Mesenchymal stem cell (in vitro differentiated cells and primary cell): ENCODE measurements at regions not wholly inside any gene's neighbourhood (a gene's known extent, or its start where the extent isn't known, plus 50 kb on each side); places are given as distances from the start of the nearest gene placed in this dataset.

Experiments used
- DNase-seq: peaks from one replicate; pipeline ENCODE4 v3.0.0-alpha.2; 2013
- H2AFZ ChIP-seq: one replicate; pipeline ENCODE4 v1.6.1; 2013; ENCODE audit warnings: low read depth, mild to moderate bottlenecking, control low read depth, inconsistent platforms, low read length, moderate library complexity
- H2AK5ac ChIP-seq: 2 replicates; pipeline ENCODE4 v1.6.1; 2013; ENCODE audit warnings: low read length, moderate library complexity, mild to moderate bottlenecking, inconsistent platforms; ENCODE audit not compliant: severe bottlenecking
- H2BK120ac ChIP-seq: one replicate; pipeline ENCODE4 v1.6.1; 2013; ENCODE audit warnings: low read depth, mild to moderate bottlenecking, inconsistent platforms, low read length, moderate library complexity
- H2BK12ac ChIP-seq, 2 experiments: one replicate each; pipeline ENCODE4 v1.6.1; 2013; ENCODE audit warnings: inconsistent platforms in 2 of 2, low read length in 2 of 2, mild to moderate bottlenecking in 2 of 2, moderate library complexity in 2 of 2, control low read depth in 1 of 2
- H2BK15ac ChIP-seq: one replicate; pipeline ENCODE4 v1.6.1; 2013; ENCODE audit warnings: mild to moderate bottlenecking, low read depth, inconsistent platforms; ENCODE audit not compliant: poor library complexity, severe bottlenecking
- H2BK5ac ChIP-seq: 2 replicates; pipeline ENCODE4 v1.6.1; 2013; ENCODE audit warnings: low read depth, mild to moderate bottlenecking, low read length, control low read depth, inconsistent platforms; ENCODE audit not compliant: poor library complexity, severe bottlenecking
- H3K14ac ChIP-seq, 2 experiments: one replicate each; pipeline ENCODE4 v1.6.1; 2013; ENCODE audit warnings: inconsistent platforms in 2 of 2, low read length in 2 of 2, control low read depth in 1 of 2, mild to moderate bottlenecking in 1 of 2, moderate library complexity in 1 of 2
- H3K18ac ChIP-seq, 2 experiments: one replicate each; pipeline ENCODE4 v1.6.1; 2013; ENCODE audit warnings: inconsistent platforms in 2 of 2, low read length in 2 of 2, control low read depth in 1 of 2, low read depth in 1 of 2, mild to moderate bottlenecking in 1 of 2
- H3K23ac ChIP-seq, 2 experiments: one replicate each; pipeline ENCODE4 v1.6.1; 2013; ENCODE audit warnings: inconsistent platforms in 2 of 2, low read length in 2 of 2, mild to moderate bottlenecking in 2 of 2, moderate library complexity in 2 of 2, control low read depth in 1 of 2
- H3K27ac ChIP-seq: 2 replicates; pipeline ENCODE4 v1.5.1; 2013; ENCODE audit warnings: mild to moderate bottlenecking, moderate library complexity, low read length, control low read depth, inconsistent platforms; ENCODE audit not compliant: poor library complexity, severe bottlenecking
- H3K27me3 ChIP-seq, 2 experiments: 2 replicates each; pipeline versions ENCODE4 v1.6.1 to v1.7.0; 2013; ENCODE audit warnings: low read length in 2 of 2, mild to moderate bottlenecking in 2 of 2, moderate library complexity in 2 of 2, control low read depth in 1 of 2, inconsistent platforms in 1 of 2; ENCODE audit not compliant: control insufficient read depth in 1 of 2, insufficient read depth in 1 of 2
- H3K36me3 ChIP-seq, 2 experiments: 2 replicates each; pipeline versions ENCODE4 v1.6.1 to v1.7.0; 2013; ENCODE audit warnings: low read length in 2 of 2, control low read depth in 1 of 2, inconsistent platforms in 1 of 2, low read depth in 1 of 2, mild to moderate bottlenecking in 1 of 2; ENCODE audit not compliant: insufficient read depth in 2 of 2, control insufficient read depth in 1 of 2
- H3K4ac ChIP-seq, 2 experiments: one replicate each; pipeline ENCODE4 v1.6.1; 2013; ENCODE audit warnings: inconsistent platforms in 2 of 2, low read length in 2 of 2, mild to moderate bottlenecking in 2 of 2, moderate library complexity in 2 of 2, control low read depth in 1 of 2, low read depth in 1 of 2
- H3K4me1 ChIP-seq: 2 replicates; pipeline ENCODE4 v1.6.1; 2013; ENCODE audit warnings: low read depth, low read length, control low read depth; ENCODE audit not compliant: control insufficient read depth, insufficient read depth
- H3K4me2 ChIP-seq: 2 replicates; pipeline ENCODE4 v1.6.1; 2013; ENCODE audit warnings: low read length, mild to moderate bottlenecking, inconsistent platforms; ENCODE audit not compliant: poor library complexity, severe bottlenecking
- H3K4me3 ChIP-seq, 2 experiments: 2 replicates each; pipeline versions ENCODE4 v1.5.1 to v1.7.0; 2013; ENCODE audit warnings: low read length in 2 of 2, mild to moderate bottlenecking in 2 of 2, control low read depth in 1 of 2, low read depth in 1 of 2; ENCODE audit not compliant: insufficient read depth in 1 of 2
- H3K79me1 ChIP-seq: replicated peaks from 2 replicates; pipeline ENCODE4 v1.6.1; 2013; ENCODE audit warnings: mild to moderate bottlenecking, control low read depth, low read length, inconsistent platforms; ENCODE audit not compliant: poor library complexity, severe bottlenecking
- H3K9ac ChIP-seq: 2 replicates; pipeline ENCODE4 v1.7.0; 2013; ENCODE audit warnings: mild to moderate bottlenecking, low read length, moderate library complexity
- H3K9me3 ChIP-seq: 2 replicates; pipeline ENCODE4 v1.7.0; 2013; ENCODE audit warnings: mild to moderate bottlenecking, low read length; ENCODE audit not compliant: control insufficient read depth
- H4K8ac ChIP-seq: one replicate; pipeline ENCODE4 v1.6.1; 2013; ENCODE audit warnings: inconsistent platforms, mild to moderate bottlenecking, low read length, moderate library complexity
- H4K91ac ChIP-seq: one replicate; pipeline ENCODE4 v1.6.1; 2013; ENCODE audit warnings: mild to moderate bottlenecking, low read length, inconsistent platforms
- whole genome bisulfite sequencing: methylation state at CpG from one replicate; pipeline ENCODE4 v1.1.7; 2013; ENCODE audit warnings: mixed read lengths; 5-methylcytosine and 5-hydroxymethylcytosine counted together

GRCh38 chr20:39968495-39968894 lies 720.5 kb downstream of the MAFB start:
- no peaks in the 10 kb centered on the region for H3K36me3 ChIP-seq

DNA sequence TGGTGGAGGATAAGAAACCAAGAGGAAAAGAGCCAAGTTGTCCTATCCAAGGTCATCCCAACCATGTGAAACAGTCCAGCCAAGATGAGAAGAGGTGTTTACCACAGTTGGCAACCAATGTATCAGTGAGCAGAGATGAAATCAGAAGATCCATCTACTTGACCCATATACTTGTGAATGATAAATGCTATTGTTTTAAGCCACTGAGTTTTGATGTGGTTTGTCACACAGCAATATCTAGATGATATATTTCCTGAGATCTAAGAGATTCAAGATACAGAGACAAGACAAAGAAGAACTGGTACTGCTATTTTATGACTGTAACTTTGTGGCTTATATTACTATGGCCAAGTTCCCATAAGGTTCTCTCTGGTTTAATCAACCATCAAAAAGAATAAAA lies 721.2 kb downstream of the MAFB start:
- Histone ChIP-seq H3K9me3 (no peaks in the 10 kb centered on the region), H2BK15ac (no peak overlapping the region), H3K36me3 (no peaks in the 10 kb centered on the region), H3K9ac (no peak overlapping the region), H3K27me3 (peaks cover 0 to 5% of the 10 kb centered on the region in 2 experiments), H2BK5ac (no peak overlapping the region), H3K14ac (no peak overlapping the region), H4K91ac (no peak overlapping the region), H3K4me3 (no peak overlapping the region), H4K8ac (no peak overlapping the region), H3K4me2 (no peak overlapping the region), H3K18ac (no peak overlapping the region), H3K4ac (no peak overlapping the region), H3K23ac (no peak overlapping the region), H3K27ac (no peak overlapping the region), H3K79me1 (no peaks in the 10 kb centered on the region), H3K4me1 (no peaks in the 10 kb centered on the region), H2AK5ac (no peak overlapping the region), H2BK12ac (no peak overlapping the region), H2BK120ac (no peak overlapping the region), H2AFZ (no peak overlapping the region)
- DNase-seq = no peak

More at GRCh38 chr20:39968495-39968894, 720.5 kb downstream of the MAFB start:
- H3K27ac ChIP-seq = no peak overlapping the region
- H2AK5ac ChIP-seq = no peak overlapping the region
- H3K4me2 ChIP-seq = no peak overlapping the region
- H2BK15ac ChIP-seq = no peak overlapping the region
- no peak overlapping the region for H3K4ac ChIP-seq
- H2BK5ac ChIP-seq = no peak overlapping the region
- no peaks in the 10 kb centered on the region for H3K9me3 ChIP-seq
- no peak overlapping the region for H2BK120ac ChIP-seq
- H3K4me1 ChIP-seq = no peaks in the 10 kb centered on the region
- no peak for DNase-seq
- no peak overlapping the region for H4K91ac ChIP-seq
- H3K18ac ChIP-seq = no peak overlapping the region
- H4K8ac ChIP-seq = no peak overlapping the region
- no peak overlapping the region for H3K4me3 ChIP-seq
- H3K9ac ChIP-seq = no peak overlapping the region
- no peak overlapping the region for H3K14ac ChIP-seq
- H3K27me3 ChIP-seq = peaks cover 0 to 5% of the 10 kb centered on the region in 2 experiments
- H3K79me1 ChIP-seq = no peaks in the 10 kb centered on the region
- H2BK12ac ChIP-seq = no peak overlapping the region
- WGBS = 97% methylated on average over 2 of the region's 2 CpGs
- no peak overlapping the region for H2AFZ ChIP-seq
- no peak overlapping the region for H3K23ac ChIP-seq

- Histone ChIP-seq H3K4ac (no peak overlapping the region), H3K9ac (no peak overlapping the region), H3K18ac (no peak overlapping the region), H4K8ac (no peak overlapping the region), H3K4me1 (no peaks in the 10 kb centered on the region), H2BK120ac (no peak overlapping the region), H3K4me2 (no peak overlapping the region), H2BK5ac (no peak overlapping the region), H3K27me3 (no peaks in the 10 kb centered on the region), H2BK12ac (no peak overlapping the region), H3K79me1 (no peaks in the 10 kb centered on the region), H2AK5ac (no peak overlapping the region), H3K9me3 (no peaks in the 10 kb centered on the region), H3K27ac (no peak overlapping the region), H3K23ac (no peak overlapping the region), H2BK15ac (no peak overlapping the region), H3K4me3 (no peak overlapping the region), H3K14ac (no peak overlapping the region), H4K91ac (no peak overlapping the region), H3K36me3 (no peaks in the 10 kb centered on the region), H2AFZ (no peak overlapping the region)
- DNase-seq = no peak
- WGBS = 90% methylated on average over 6 of the region's 6 CpGs
Measured at GRCh38 chr20:39961637-39962244, 727.3 kb downstream of the MAFB start.

DNA sequence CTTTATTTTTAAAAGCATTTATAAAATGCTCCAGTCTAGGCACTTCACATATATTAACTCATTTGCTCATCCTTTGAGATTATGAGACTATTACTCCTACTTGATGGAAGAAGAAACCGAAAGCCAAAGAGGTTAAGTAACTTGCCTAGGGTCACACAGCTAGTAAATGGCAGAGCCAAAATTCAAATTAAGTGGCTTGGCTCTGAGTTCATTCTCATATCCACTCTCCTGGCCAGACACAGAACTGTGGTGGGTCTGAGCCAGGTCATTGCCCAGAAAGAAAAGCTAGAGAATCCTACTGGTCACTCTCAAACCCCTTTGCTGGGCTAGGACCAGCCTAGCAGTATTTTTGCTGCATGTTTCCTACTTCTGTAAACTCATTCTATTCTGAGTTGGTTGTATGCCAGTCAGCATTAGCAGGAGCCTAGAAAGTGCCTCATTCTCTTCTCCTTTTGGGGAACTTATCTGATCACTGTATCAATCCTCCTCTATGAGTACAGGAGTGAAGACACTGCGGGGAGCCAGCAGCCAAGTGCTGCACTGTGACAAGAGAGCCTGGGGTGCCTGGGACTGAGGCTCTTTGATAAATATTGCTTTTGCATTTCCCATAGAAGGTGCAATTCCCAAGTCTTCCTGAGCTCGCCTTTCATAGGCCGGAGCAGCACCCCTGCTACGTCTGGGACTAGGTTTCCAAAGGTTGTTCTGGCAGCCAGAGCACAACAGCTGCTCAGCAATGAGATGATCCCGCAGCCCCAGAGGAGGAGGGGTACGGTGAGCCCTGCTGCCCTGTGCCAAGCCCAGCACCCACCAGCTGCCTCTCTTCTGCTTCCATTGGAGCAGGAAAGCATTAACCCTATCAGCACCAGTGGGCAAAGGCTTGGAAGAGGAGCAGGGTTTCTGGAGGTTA lies 728.3 kb downstream of the MAFB start:
- WGBS = 78% methylated on average over 7 of the region's 7 CpGs
- no peak overlapping the region for H2BK5ac ChIP-seq
- DNase-seq = no peak

More for the DNA sequence above, 728.3 kb downstream of the MAFB start:
- H3K4me1 ChIP-seq = no peaks in the 10 kb centered on the region
- no peak overlapping the region for H3K27ac ChIP-seq
- H3K14ac ChIP-seq = no peak overlapping the region
- no peak overlapping the region for H3K9ac ChIP-seq
- H3K4me2 ChIP-seq = no peak overlapping the region
- H4K91ac ChIP-seq = no peak overlapping the region
- no peaks in the 10 kb centered on the region for H3K36me3 ChIP-seq
- no peak overlapping the region for H3K4me3 ChIP-seq
- no peak overlapping the region for H2AK5ac ChIP-seq
- no peaks in the 10 kb centered on the region for H3K9me3 ChIP-seq
- no peak overlapping the region for H2AFZ ChIP-seq
- no peaks in the 10 kb centered on the region for H3K79me1 ChIP-seq
- H2BK15ac ChIP-seq = no peak overlapping the region
- H3K4ac ChIP-seq = no peak overlapping the region
- H3K18ac ChIP-seq = no peak overlapping the region
- no peak overlapping the region for H3K23ac ChIP-seq
- no peaks in the 10 kb centered on the region for H3K27me3 ChIP-seq
- no peak overlapping the region for H2BK12ac ChIP-seq
- no peak overlapping the region for H2BK120ac ChIP-seq
- H4K8ac ChIP-seq = no peak overlapping the region
